GM18861 (cell line): ENCODE measurements at regions not wholly inside any gene's neighbourhood (a gene's known extent, or its start where the extent isn't known, plus 50 kb on each side); places are given as distances from the start of the nearest gene placed in this dataset.

Source experiments
- ATAC-seq: cut with Tn5 transposase; IDR thresholded peaks from one replicate; pipeline ENCODE4 v1.9.1; 2021; ENCODE audit not compliant: unreplicated experiment

- no peak for ATAC-seq
Measured at GRCh38 chr20:40244286-40244685, 444.8 kb downstream of the MAFB start.

DNA sequence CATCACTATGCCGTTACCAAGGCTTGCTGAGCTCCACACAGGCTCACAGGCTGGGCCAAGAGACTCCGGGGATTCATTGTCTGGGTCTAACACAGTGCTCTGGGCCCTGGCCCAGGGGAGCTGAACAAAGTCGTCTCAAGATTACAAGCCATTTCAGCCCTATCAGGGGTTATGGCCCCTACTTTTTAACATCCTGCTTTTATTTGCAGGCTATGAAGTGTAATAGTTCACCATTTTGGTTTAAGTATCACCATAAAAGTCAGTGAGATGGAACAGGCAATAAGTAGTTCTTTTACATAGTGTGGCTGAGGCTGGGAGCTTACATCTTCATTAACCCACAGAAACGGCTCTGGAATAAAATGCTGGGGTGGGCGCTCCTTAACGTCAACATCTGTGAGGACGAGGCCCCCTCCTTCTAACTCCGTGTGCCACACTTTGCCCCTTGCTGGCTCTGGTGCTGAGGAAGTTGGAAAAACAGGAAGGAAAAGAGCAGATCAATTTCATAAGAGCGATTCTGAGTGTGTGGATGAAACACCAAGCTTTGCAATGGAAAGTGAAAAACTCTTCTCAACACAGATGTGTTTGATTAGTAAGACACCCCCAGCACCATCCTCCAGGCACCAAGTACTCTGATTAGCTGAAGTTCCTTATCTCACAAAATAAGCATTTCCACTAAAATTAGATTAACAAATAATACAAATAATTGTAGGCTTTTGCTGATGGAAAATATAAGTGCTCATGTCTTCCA lies 447.3 kb downstream of the MAFB start:
- ATAC-seq: no peak

DNA sequence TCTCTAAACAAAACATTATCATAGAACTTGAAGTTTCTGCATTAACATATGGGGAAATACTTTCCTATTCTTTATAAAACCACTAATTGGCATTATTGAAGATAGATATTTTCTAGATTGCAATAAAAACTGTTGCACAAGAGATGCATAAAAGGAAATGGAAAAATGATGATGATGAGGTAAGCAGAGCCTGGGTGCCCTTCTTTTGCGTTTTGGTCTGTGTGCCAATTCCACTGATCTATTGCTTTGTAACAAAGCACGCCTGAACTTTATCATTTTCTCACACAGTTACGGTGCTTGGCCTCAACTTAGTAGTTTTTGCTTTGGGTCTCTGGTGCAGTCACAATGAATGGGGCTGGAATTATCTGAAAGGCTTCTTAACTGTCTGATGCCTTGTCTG lies 450.5 kb downstream of the MAFB start:
- no peak for ATAC-seq

DNA sequence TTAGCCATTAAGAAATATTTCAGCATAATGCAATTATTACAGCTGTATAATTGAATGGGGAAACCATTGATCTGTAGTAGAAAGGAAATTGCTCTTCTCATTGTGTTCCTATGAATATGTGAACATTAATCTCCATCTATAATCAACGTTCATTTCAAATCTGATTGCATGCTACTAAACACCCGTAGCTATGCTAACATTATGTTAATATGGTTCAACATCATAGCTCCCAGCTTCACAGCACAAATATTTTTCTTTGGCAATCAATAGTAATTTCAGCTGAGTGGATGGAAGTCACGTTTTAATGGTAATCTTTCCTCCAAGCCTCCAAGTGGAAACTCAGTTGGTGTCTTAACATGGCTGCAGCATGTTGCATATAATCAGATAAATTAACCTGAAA lies 454.4 kb downstream of the MAFB start:
- no peak for ATAC-seq

- no peak for ATAC-seq
Measured at GRCh38 chr20:40233406-40233805, 455.6 kb downstream of the MAFB start.

- ATAC-seq: no peak
Measured at GRCh38 chr20:40232756-40233155, 456.3 kb downstream of the MAFB start.

DNA sequence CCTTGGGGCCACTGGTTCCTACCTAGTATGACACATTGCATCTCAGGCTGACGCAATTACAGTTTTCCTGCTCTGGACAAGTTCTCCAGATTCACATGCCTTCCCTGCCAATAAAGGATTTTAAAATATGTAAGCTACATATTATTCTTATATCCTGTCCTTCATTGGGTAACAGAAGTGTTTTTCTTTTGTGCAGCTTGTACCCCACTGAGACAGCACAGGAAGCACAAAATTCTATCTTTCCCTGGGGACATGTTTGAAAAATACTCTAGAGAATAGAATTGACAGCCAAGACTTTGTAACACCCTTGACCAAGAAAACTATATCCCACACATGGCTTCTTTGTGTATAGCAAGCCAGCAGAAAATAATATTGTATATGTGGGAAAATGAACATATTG lies 456.8 kb downstream of the MAFB start:
- ATAC-seq: no peak

DNA sequence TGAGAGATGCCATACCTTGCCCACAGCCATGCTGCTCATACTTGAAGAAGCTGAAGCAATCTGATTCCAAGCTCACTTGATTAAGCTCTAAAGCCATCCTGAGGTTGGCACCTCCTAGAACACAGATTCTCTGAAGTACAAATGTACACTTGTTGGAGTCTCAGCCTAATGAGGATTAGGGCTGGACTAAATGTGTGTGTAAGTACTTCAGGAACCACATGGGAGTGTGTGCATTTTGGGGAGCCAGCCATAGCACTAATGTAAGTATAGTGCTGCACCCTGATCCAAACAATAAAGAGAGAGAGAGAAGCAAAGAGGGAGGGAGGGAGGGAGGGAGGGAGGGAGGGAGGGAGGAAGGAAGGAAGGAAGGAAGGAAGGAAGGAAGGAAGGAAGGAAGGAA lies 458.6 kb downstream of the MAFB start:
- ATAC-seq: no peak

DNA sequence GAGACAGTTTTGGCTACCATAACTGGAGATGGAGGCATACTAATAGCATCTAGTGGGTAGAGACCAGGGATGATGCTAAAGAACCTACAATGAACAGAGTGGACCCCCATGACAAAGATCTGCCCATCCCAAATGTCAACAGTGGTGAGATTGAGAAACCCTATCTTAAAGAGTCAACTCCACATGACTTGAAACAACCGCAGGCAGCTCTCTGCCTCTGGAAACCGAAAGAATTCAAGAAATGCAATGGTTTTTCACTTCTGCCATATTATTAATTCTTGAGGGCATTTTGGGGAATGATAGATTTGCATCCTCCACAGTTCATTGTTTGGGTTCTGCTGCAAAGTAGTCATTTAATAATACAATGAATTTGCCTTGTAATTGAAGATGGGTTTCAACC lies 463.4 kb downstream of the MAFB start:
- no peak for ATAC-seq

GRCh38 chr20:40223810-40224209 lies 465.2 kb downstream of the MAFB start:
- ATAC-seq: no peak

- no peak for ATAC-seq
Measured at GRCh38 chr20:40218971-40219370, 470.1 kb downstream of the MAFB start.

DNA sequence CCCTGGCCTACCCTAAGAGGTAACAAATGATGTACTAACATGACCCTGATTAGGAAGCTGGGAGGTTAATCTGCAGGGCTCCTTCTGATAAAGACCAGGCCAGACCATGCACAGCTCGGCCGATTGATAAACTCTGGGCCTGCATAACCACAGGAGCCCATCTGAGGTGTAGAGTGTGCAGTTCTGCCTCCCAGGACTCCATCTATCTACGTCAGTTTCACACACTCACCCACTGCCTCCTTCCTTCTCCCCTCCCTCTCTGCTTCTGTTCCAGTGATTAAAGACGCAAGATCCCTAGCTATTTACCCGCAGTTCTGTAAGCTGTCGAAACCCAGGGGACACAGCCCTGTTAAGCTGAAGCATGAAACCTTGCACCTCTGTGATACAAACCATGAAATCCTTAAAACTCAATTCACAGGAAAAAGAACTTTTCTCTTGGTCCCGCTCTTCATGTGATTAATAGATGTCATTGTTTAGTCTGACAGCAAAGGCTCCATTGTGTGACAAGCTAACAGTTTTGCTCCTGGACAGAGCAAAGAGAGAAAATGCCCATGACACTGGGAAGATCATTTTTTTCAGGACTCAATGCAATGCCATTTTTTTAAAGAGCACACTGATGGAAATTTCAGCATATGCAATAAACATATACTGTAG lies 470.6 kb downstream of the MAFB start:
- no peak for ATAC-seq

DNA sequence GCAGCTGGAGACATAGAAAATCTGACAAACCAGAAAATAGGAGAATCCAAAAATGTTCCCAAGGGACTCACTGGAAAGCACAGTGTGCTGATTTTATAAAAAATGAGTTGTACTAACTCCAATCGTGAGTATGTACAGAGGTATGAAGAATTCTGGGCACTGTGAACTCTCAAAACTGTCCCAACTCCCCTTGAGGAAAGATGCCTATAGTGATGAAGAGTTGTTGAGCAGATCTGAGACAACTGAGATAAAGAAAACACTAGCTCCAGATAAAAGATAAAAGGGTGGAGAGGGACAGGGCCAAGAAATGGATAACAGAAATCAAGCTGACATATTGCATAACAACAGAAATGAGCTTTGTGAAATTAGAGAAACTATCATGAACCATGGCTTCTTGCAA lies 481.4 kb downstream of the MAFB start:
- ATAC-seq: no peak

DNA sequence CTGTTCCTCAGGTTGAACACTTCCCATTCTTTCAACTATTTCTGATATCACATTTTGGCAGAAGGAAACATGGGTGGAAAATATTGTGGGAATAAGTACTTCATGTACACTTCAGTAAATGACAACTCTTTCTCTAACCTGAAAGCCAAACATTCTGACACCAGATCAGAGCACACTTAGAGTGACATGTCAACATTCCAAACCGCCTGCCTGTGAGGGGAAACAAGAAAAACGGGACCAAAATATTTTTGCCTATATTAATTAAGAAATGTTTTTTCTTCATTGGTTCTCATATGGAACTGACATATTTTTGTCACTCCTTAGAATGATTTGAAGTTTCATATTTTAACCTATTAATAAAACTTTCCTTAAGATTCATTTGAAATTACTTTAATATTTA lies 483.1 kb downstream of the MAFB start:
- no peak for ATAC-seq

- ATAC-seq: no peak
Measured at GRCh38 chr20:40203032-40203431, 486.0 kb downstream of the MAFB start.

DNA sequence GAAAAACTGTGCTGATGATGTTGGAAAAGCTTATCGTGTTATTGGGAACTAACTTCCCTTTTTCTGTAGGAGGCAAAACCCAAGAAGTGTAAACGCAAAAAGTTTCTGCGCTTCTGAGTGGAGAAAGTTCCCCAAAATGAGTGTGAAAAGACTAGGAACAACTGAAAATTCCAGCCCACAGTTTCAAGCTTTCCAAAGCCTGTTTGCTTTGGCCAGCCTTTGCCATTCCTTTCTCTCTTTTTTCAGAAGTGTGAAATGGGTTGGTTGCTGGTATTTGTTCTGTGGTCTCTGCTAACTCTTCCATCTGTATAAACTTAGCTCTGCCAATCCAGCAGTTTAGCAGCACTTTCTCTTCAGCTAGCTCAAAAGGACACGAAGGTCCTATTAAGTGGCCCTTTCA lies 491.3 kb downstream of the MAFB start:
- no peak for ATAC-seq

- ATAC-seq: no peak
Measured at GRCh38 chr20:40196846-40197436, 492.1 kb downstream of the MAFB start.

- ATAC-seq: no peak
Measured at GRCh38 chr20:40195742-40196141, 493.3 kb downstream of the MAFB start.

- ATAC-seq: no peak
Measured at GRCh38 chr20:40192529-40192928, 496.5 kb downstream of the MAFB start.

DNA sequence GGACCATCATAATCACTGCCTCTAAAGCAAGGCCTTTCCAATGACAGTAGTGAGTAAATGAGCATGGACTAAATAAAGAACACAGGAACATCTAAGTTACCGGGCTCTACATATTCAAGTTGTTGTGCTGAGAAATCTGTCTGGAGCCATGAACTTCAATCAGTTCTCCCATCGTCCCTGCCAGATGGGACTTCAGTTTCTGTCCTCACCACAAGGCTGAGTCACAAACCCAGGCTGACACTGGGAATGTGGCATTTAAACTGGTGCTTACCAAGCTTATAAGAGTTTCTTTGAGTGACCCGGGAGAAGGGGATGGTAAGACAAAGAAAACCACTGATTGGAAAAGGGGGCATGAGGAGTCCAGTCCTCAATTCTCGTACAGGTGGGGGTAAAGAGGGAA lies 497.0 kb downstream of the MAFB start:
- ATAC-seq: no peak

- ATAC-seq: no peak
Measured at GRCh38 chr20:40191573-40191972, 497.5 kb downstream of the MAFB start.

DNA sequence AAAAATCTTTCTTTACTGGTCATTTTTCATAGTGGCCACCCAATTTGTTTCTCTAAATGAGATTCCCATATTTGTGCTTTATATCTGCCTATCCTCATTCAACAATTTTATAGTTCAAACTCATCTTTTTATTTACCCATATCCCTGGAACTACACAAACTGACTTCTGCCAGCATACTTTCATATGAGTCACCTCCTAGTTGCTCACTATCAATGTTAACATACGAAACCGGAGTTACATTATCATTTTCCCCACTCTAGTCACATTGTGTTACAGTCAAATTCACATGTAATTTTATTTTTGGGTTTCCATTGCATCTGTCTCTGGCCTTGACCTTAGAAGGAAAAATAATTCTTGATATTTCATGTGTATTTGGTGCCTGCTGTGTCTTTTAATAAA lies 499.4 kb downstream of the MAFB start:
- no peak for ATAC-seq
